Vagina (tissue), 2 donors: ENCODE measurements at regions not wholly inside any gene's neighbourhood (a gene's known extent, or its start where the extent isn't known, plus 50 kb on each side); places are given as distances from the start of the nearest gene placed in this dataset.

Experiments
- POLR2A ChIP-seq, 2 donors: fragments of 450-650 bp; IDR thresholded peaks; one replicate each; pipeline ENCODE4 v1.6.1; 2017; ENCODE audit warnings: antibody characterized with exemption in 2 of 2, mild to moderate bottlenecking in 2 of 2, moderate library complexity in 2 of 2
- TF ChIP-seq, protein P1 (sequence below), 3 experiments: fragments of 450-650 bp in 2 of 3; fragments of 200-600 bp in 1 of 3; sonication (generic) in 1 of 3; IDR thresholded peaks; one replicate each; pipeline ENCODE4 v1.5.1; 2017 to 2019; ENCODE audit warnings: antibody characterized with exemption in 3 of 3, mild to moderate bottlenecking in 2 of 3, moderate library complexity in 2 of 3

DNA sequence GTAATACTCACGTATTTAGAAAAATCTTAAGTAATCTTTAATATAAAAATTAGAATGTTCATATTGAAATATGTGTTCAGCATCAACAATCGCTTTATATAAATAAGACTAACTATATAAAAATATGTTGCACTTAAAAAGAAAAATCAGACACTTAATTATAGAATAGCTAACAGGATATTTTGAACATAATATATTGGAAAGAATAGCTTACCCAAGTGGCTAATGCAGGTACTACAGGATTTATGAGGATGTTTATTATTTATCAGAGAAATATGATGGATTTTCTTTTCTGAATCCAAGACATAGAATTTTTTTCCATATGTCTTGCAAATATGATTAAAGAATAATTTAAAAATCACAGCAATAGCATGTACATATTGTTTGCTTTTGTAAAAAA is 567.9 kb upstream of the GBE1 start:
- TF ChIP-seq POLR2A (IDR thresholded peaks at IDR 0.05), result no peak
- TF ChIP-seq, protein P1, sequence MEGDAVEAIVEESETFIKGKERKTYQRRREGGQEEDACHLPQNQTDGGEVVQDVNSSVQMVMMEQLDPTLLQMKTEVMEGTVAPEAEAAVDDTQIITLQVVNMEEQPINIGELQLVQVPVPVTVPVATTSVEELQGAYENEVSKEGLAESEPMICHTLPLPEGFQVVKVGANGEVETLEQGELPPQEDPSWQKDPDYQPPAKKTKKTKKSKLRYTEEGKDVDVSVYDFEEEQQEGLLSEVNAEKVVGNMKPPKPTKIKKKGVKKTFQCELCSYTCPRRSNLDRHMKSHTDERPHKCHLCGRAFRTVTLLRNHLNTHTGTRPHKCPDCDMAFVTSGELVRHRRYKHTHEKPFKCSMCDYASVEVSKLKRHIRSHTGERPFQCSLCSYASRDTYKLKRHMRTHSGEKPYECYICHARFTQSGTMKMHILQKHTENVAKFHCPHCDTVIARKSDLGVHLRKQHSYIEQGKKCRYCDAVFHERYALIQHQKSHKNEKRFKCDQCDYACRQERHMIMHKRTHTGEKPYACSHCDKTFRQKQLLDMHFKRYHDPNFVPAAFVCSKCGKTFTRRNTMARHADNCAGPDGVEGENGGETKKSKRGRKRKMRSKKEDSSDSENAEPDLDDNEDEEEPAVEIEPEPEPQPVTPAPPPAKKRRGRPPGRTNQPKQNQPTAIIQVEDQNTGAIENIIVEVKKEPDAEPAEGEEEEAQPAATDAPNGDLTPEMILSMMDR (IDR thresholded peaks at IDR 0.05), result no peak
